Keratinocyte (primary cell): ENCODE measurements at regions not wholly inside any gene's neighbourhood (a gene's known extent, or its start where the extent isn't known, plus 50 kb on each side); places are given as distances from the start of the nearest gene placed in this dataset.

ENCODE experiments used
- DNase-seq: peaks from one replicate; pipeline ENCODE4 v3.0.0-alpha.2; 2011; ENCODE audit warnings: low read depth, missing footprints, low spot score
- FAIRE-seq: peaks from 2 replicates; lab custom pipeline; 2011; peaks lifted over from hg19 to GRCh38; lab: Jason Lieb, UNC
- H2AFZ ChIP-seq: 2 replicates; pipeline ENCODE4 v1.6.0; 2012; ENCODE audit warnings: low read length, control low read depth, inconsistent platforms; ENCODE audit not compliant: control insufficient read depth
- H3K27ac ChIP-seq: 2 replicates; pipeline ENCODE4 v1.5.1; 2011; ENCODE audit warnings: low read length; ENCODE audit not compliant: control insufficient read depth, insufficient read depth
- H3K27me3 ChIP-seq: 3 replicates; pipeline ENCODE4 v1.6.0; 2011; ENCODE audit warnings: low read length; ENCODE audit not compliant: control insufficient read depth, insufficient read depth; ENCODE audit errors: extremely low read depth
- H3K36me3 ChIP-seq, 2 experiments: 2 replicates in 1 of 2; 3 replicates in 1 of 2; pipeline ENCODE4 v1.5.1; 2011; ENCODE audit warnings: low read length in 2 of 2, mild to moderate bottlenecking in 1 of 2; ENCODE audit not compliant: control insufficient read depth in 2 of 2, insufficient read depth in 2 of 2; ENCODE audit errors: extremely low read depth in 1 of 2
- H3K4me1 ChIP-seq: 3 replicates; pipeline ENCODE4 v1.5.1; 2011; ENCODE audit warnings: low read length; ENCODE audit not compliant: control insufficient read depth, insufficient read depth; ENCODE audit errors: extremely low read depth
- H3K4me2 ChIP-seq: 3 replicates; pipeline ENCODE4 v1.6.0; 2011; ENCODE audit warnings: low read depth, low read length; ENCODE audit not compliant: control insufficient read depth, insufficient read depth; ENCODE audit errors: extremely low read depth
- H3K4me3 ChIP-seq, 3 experiments: fragments of 200-600 bp in 1 of 3; sonication (generic) in 1 of 3; 2 replicates in 2 of 3; 3 replicates in 1 of 3; pipeline ENCODE4 v1.5.1; 2011 to 2016; ENCODE audit warnings: low read length in 3 of 3, mild to moderate bottlenecking in 3 of 3, control low read depth in 2 of 3, inconsistent platforms in 1 of 3, low read depth in 1 of 3, mixed read lengths in 1 of 3, mixed run types in 1 of 3, moderate library complexity in 1 of 3; ENCODE audit not compliant: control insufficient read depth in 2 of 3, insufficient read depth in 2 of 3; ENCODE audit errors: extremely low read depth in 1 of 3
- H3K79me2 ChIP-seq: 2 replicates; pipeline ENCODE4 v1.6.0; 2012; ENCODE audit warnings: low read length; ENCODE audit not compliant: control insufficient read depth, insufficient read depth
- H3K9ac ChIP-seq: 3 replicates; pipeline ENCODE4 v1.6.0; 2011; ENCODE audit warnings: low read length; ENCODE audit not compliant: control insufficient read depth, insufficient read depth; ENCODE audit errors: extremely low read depth
- H3K9me1 ChIP-seq: 3 replicates; pipeline ENCODE4 v1.6.0; 2011; ENCODE audit warnings: low read length; ENCODE audit not compliant: control insufficient read depth, insufficient read depth; ENCODE audit errors: extremely low read depth
- H3K9me3 ChIP-seq: 2 replicates; pipeline ENCODE4 v1.5.1; 2012; ENCODE audit warnings: low read depth, low read length; ENCODE audit not compliant: control insufficient read depth
- H4K20me1 ChIP-seq: 3 replicates; pipeline ENCODE4 v1.6.0; 2011; ENCODE audit warnings: low read length; ENCODE audit not compliant: control insufficient read depth, insufficient read depth; ENCODE audit errors: extremely low read depth
- EZH2 ChIP-seq: IDR thresholded peaks from one replicate; pipeline ENCODE4 v1.6.1; 2012; ENCODE audit warnings: inconsistent platforms, mild to moderate bottlenecking, low read length, moderate library complexity
- dilution Hi-C: fragments of 300-500 bp; cut with MboI; formaldehyde crosslinking; loops from one replicate; pipeline ENCODE4 v1.7.0; 2020; ENCODE audit warnings: low sequenced_read_pairs; ENCODE audit not compliant: extremely low pct_ligation_motif_present
- TF ChIP-seq, protein P1 (sequence below), 3 experiments: IDR thresholded peaks in 1 of 3; conservative IDR thresholded peaks in 1 of 3; optimal IDR thresholded peaks in 1 of 3; 2 replicates in 2 of 3; 3 replicates in 1 of 3; pipeline versions ENCODE3 to v1.5.1; 2011; ENCODE audit warnings: low read length in 3 of 3, mild to moderate bottlenecking in 3 of 3, moderate library complexity in 2 of 3, control low read depth in 1 of 3, inconsistent platforms in 1 of 3; ENCODE audit not compliant: insufficient read depth in 2 of 3; ENCODE audit errors: extremely low read depth in 1 of 3

DNA sequence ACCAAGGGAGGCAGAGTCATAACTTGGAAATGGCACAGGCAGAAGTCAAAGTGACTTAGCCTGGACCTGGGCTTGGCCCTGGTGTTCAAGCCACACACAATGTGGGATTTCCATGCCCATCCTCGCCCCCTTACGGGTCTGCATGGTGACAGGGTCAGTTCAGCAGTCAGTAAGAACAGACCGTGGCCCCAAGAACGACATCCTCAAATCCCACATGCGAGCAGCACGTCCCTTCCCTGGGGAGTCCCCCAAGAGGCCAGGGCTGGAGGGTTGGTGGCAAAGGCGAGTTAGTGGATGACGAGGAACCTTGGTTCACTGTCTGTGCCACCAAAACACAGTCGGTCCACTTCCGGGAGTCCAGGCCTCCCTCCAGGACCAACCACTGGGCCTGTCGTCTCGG is 93.3 kb upstream of the MGMT start:
- dilution Hi-C loops = no loop called here
- Histone ChIP-seq H4K20me1 (no peaks in the 10 kb centered on the region), H3K79me2 (no peaks in the 10 kb centered on the region), H3K27ac (no peak overlapping the region), H3K4me1 (no peaks in the 10 kb centered on the region), H3K9me1 (no peaks in the 10 kb centered on the region), H3K27me3 (no peaks in the 10 kb centered on the region), H3K4me2 (no peak overlapping the region), H3K4me3 (no peak overlapping the region), H3K9ac (no peak overlapping the region), H2AFZ (no peak overlapping the region), H3K9me3 (no peaks in the 10 kb centered on the region), H3K36me3 (no peaks in the 10 kb centered on the region)
- FAIRE-seq (no peak), DNase-seq (no peak)
- TF ChIP-seq, protein P1, sequence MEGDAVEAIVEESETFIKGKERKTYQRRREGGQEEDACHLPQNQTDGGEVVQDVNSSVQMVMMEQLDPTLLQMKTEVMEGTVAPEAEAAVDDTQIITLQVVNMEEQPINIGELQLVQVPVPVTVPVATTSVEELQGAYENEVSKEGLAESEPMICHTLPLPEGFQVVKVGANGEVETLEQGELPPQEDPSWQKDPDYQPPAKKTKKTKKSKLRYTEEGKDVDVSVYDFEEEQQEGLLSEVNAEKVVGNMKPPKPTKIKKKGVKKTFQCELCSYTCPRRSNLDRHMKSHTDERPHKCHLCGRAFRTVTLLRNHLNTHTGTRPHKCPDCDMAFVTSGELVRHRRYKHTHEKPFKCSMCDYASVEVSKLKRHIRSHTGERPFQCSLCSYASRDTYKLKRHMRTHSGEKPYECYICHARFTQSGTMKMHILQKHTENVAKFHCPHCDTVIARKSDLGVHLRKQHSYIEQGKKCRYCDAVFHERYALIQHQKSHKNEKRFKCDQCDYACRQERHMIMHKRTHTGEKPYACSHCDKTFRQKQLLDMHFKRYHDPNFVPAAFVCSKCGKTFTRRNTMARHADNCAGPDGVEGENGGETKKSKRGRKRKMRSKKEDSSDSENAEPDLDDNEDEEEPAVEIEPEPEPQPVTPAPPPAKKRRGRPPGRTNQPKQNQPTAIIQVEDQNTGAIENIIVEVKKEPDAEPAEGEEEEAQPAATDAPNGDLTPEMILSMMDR (optimal IDR thresholded peaks at IDR 0.05 in 1 of 3, IDR thresholded peaks at IDR 0.05 in 1 of 3, conservative IDR thresholded peaks at IDR 0.05 in 1 of 3; ENCODE audit: extremely low read depth in 1 of 3, insufficient read depth in 2 of 3, low read length in 3 of 3) = no peak
- no peak for TF ChIP-seq EZH2

DNA sequence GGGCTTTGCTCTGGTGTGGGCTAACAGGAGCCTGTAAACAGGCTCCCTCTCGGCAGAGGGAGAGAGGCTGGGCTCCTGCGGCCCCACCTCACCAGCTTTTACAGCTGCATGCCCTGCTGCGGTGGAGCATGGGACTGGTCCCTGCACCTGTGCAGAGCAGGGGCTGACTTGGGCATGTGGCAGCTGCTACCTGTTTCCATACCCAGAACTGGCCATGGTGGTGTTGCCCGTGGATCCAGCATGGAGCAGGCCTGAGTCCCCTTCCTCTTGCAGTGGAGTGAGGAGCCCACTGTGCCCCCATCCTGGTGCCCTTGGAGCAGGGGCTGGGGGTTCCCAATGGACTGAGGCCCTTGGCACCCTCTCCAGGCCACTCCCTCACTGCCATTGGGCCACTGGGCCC is 91.9 kb upstream of the MGMT start:
- no peak for FAIRE-seq
- dilution Hi-C loops = no loop called here
- no peak for DNase-seq
- Histone ChIP-seq H2AFZ (no peak overlapping the region), H3K36me3 (no peaks in the 10 kb centered on the region), H3K9me3 (no peaks in the 10 kb centered on the region), H3K4me1 (no peaks in the 10 kb centered on the region), H4K20me1 (no peaks in the 10 kb centered on the region), H3K27ac (no peak overlapping the region), H3K9ac (no peak overlapping the region), H3K79me2 (no peaks in the 10 kb centered on the region), H3K27me3 (no peaks in the 10 kb centered on the region), H3K4me2 (no peak overlapping the region), H3K4me3 (no peak overlapping the region), H3K9me1 (no peaks in the 10 kb centered on the region)
- TF ChIP-seq EZH2 = no peak
- TF ChIP-seq, protein P1 (optimal IDR thresholded peaks at IDR 0.05 in 1 of 3, IDR thresholded peaks at IDR 0.05 in 1 of 3, conservative IDR thresholded peaks at IDR 0.05 in 1 of 3; ENCODE audit: extremely low read depth in 1 of 3, insufficient read depth in 2 of 3, low read length in 3 of 3) = no peak
